NCI-H2107 (cell line): ENCODE measurements at regions not wholly inside any gene's neighbourhood (a gene's known extent, or its start where the extent isn't known, plus 50 kb on each side); places are given as distances from the start of the nearest gene placed in this dataset.
"Not testable (repeated sequence)": the region's sequence is repeated elsewhere in the genome, so short reads cannot be mapped to it uniquely, and the experiment has no call there.

ENCODE experiments used
- DNase-seq: peaks from one replicate; lab custom pipeline; 2025; lab: John Stamatoyannopoulos, UW

DNA sequence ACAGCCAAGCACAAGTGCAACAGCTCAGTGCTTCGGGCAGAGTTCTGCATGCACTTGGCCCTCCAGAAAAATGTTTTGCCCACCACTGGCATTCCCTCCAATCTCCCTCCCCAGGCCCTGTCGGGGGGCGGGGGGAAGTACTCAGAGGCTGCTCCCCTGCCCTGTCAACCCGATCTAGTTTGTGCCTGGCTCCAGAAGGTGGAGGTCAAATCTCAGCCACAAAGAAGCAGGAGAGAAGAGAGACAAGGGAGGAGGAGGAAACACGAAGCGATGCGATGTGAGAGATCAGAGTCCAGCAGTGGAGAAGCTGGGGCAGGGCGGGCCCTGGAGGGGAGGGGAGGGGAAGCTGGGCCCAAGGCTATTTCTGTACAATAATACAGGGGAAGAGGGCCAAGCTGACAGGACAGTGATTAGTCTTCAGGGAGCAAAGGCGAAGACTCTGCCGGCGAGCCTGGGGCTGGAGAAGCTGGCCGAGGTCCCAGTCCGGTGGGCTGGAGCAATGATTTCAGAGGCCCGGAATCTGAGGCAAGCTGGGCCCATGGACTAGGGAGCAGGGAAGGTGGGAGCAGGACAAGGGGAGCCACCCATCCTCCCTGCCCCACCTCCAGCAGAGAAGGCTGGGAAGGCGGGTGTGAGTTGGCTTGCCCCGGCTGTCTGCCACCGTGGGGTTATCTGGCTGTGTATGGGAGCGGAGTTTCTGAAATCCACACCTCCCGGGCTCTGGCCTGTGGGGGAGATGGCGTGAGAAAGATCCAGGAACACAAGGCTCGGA, 167.1 kb downstream of the EFNB1 start:
- DNase-seq = no peak

DNA sequence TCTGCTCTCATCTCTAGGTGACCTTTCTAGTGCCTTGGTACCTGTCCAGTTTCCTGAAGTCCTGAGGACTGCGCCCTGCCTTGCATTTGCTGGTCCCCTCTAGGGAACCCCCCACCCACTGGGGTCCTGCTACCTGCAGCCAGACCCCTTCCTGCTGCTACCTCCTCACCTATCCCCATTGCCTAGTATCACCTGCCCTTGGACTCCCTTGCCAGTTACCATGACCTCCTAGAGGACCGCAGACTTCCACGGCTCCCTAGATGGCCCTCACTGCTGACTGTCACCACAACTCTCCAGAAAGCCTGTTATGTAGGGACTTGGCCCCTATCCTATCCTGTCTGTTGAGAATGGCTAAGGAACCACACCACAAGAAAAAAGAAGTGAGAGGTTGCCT, 166.6 kb downstream of the EFNB1 start:
- no peak for DNase-seq

DNA sequence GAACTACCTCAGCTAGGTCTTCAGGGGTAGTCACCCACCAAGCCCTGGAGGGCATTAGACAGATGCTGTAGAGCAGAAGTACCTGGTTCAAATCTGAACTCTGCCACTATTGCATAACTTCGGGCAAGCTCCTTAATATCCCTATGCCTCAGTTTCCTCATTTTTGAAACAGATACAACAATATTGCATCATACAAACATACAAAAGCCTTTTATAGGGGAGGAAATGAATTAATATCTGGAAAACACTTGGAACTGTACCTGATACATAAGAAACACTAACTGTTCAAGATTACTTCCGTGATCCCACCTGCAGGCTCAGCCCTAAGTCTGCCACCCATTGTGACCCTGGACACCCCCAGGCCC, 166.1 kb downstream of the EFNB1 start:
- no peak for DNase-seq

DNA sequence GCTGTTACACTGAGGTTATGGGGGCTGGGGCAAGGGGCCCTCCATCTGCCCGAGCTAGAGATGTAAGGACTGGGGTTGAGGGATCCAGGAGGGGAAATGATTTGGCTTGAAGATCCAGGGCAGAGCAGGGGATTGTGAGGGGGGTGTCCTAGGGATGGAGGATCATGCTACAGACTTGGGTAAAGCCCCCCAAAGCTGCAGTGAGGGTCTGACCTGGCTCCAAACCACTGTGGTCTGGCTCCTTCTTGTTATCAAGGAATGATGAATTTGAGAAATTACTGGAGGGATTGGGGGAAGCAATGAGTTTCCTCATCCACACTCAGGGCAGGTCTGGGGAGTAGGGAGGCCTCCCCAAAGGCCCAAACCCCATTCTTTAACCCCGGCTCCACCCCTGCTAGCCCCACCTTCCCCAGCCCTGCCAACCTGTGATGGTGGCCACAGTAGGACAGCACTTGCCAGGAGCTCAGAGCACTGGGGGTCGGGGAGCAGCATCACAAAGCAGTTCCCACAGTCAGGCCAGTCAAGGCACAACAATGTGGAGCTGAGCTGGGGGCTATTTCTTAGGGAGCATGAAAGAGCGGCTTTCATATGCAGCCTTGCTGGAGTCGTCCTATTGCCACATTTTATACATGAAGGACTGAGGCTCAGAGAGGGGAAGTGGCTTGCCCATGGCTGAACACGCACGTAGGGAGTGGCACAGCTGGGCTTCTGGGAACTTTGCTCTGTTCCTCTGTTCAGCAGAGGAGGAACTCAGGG, 165.5 kb downstream of the EFNB1 start:
- DNase-seq = no peak

DNA sequence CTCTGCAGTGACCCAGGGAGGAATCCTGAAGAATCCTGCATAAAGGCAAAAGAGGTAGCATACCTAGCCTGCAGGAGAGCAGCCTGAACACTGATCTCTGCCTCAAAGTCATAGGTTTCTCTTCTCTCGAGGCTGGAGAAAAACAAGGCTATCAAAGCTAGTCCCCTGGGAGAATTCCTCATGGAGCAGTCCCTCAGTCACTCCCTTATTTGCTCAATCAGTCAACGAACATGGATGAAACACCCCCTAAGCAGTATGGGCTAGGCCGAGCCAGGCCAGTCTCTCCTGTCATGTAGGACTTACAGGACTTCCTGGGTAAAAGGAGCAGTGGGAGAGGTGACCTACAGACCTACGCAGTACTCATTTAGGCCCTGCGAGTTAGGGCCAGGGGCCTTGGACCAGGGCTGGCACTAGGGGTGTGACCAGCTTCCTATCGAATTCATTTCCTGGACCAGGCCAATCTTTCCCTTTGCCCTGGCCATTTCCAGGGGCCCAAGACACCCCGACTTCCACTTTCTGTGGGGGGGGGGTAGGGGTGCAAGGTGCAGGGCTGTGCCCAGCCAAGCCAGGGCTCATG, 164.1 kb downstream of the EFNB1 start:
- no peak for DNase-seq

DNA sequence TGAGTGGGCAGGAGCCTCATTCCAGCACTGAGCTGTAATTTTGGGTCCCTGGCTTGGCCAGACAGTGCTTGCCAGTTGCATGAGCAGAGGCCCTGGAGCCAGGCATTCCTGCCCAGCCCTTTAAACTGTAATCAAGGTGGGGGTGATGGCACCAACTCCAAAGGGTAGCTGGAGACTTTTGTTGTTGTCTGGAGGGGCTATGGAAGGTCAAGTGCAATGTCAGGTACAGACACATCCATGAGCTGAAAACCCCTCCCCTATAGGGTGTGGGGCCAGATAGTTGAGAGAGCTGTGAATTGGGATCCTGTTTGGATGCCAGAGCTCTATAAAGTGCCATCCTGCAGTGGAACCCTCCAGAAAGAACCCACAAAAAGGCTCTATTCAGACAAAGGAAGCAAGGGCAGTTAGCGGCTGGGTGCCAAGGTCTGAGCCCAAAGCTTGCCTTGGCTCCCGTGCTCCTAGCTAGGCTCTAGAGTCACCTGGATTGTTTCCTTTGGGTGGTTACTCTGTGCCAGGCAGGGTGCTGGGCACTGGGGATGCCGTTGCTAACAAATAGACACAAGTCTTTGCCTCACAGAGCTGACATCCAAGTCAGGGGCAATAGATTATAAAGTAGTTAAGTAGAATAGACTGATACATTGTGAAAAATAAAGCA, 163.0 kb downstream of the EFNB1 start:
- no peak for DNase-seq

DNA sequence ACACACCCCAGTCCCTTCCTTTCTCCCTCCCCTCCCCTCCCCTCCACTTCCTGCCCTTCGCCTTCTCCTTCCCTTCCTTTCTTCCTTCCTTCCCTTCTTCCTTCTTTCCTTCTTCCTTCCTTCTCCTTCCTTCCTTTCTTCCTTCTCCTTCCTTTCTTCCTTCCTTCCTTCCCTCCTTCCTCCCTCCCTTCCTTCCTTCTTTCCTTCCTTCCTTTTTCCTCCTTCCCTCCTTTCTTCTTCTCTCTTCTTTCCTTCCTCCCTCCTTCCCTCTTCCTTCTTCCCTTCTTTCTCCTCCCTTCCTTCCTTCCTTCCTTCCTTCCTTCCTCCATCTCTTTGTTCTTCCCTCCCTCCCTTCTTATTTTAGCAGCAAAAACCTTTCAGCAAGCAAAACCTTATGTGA, 162.1 kb downstream of the EFNB1 start:
- no peak for DNase-seq

DNA sequence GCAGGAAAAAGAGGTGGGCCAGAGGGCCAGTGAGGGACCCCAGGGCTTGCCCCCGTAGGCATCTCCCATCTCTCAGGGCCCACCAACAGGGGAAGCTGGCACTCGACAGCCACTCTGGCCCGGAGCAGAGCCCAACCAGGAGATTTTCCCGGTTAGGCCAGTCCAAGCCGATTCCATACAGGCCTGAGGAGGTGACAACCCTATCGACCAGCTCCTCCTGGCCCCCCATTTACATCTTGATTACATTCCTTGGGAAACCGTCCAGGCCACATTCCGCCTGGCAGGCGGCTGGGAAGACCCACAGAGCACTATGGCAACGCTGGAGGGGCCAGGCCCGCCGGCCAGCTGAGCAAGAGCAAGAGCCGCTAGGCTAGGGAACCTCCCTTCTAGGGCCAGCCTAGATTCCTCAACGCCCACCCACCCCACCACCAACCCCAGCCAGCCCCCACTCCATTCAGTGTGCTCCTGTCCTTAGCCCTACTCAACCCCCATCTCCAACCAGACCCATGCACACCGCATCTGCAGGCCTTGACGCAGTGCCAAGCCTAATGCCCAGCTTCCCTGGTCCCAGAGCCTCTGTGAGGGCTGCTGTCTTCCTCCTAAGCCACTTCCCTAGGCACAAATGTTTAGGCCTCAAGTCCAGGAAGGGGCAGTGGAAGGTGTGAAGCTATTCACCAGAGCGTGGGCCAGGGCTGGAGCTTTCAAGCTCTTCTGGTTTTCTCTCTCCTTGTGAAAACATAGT, 161.2 kb downstream of the EFNB1 start:
- DNase-seq = no peak

DNA sequence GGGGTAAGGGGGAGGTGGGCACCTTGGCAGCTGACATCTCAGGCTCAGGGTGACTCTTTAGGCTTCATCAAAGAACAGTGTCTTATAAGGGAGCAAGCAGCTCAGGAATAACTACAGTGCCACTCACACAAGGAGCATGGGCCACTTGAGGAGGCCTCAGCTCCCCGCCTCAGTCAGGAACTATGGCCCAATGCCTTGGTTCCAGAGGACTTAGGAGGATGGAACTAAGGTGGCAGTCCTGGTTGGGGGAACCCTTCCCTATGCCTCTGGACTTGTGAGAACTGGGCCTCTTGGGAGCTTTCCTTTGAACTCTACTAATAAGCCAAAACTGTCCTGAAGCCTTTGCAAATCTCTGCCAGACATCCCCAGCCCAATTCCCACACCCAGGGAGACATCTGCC, 160.6 kb downstream of the EFNB1 start:
- DNase-seq = no peak

DNA sequence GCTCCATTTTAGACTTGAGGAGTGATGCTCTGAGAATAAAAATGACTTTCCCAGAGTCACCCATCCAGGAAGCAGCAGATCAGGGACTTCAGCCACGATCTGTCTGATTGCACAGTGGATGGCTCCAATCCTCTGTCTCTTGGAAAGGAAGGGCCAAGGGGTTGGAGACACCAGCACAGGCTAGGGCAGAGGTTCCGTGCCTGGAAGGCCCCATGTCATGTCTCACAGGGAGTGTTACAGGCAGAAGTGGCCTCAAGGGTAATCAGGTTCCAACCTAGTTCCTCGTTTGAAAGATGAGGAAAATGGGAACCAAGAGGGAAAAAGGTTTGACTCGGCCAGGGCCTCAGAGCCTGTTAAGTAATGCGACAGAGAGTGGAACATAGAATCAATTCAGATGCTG, 160.0 kb downstream of the EFNB1 start:
- DNase-seq = no peak

DNA sequence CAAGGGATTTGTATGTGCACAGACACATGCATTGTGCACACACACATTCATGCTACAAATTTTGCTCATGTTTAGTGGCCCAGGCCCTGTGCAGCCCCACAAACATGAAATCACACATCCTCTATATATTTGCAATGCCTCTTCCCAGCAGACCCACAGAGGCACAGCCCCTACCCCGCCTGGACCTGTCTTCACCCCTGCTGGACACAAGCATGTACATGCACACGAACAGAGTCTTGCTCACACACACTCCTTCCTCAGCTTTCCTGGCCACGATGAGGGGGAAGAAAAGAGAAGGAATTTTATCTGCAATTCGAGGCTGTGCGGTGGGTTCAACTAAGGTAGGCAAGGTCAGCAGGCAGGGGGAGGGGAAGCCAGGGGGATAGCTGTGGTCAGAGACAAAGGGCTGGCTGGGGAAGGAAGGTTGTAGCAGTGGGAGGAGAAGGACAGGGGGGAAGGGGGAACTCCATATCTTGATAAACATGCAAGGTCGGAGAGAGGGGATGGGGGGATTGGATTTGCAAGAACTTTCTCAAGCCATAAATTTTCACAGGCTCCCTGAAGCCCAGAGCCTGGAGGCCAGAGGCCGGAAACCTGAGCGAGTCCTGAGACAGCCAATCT, 156.4 kb downstream of the EFNB1 start:
- DNase-seq = no peak

DNA sequence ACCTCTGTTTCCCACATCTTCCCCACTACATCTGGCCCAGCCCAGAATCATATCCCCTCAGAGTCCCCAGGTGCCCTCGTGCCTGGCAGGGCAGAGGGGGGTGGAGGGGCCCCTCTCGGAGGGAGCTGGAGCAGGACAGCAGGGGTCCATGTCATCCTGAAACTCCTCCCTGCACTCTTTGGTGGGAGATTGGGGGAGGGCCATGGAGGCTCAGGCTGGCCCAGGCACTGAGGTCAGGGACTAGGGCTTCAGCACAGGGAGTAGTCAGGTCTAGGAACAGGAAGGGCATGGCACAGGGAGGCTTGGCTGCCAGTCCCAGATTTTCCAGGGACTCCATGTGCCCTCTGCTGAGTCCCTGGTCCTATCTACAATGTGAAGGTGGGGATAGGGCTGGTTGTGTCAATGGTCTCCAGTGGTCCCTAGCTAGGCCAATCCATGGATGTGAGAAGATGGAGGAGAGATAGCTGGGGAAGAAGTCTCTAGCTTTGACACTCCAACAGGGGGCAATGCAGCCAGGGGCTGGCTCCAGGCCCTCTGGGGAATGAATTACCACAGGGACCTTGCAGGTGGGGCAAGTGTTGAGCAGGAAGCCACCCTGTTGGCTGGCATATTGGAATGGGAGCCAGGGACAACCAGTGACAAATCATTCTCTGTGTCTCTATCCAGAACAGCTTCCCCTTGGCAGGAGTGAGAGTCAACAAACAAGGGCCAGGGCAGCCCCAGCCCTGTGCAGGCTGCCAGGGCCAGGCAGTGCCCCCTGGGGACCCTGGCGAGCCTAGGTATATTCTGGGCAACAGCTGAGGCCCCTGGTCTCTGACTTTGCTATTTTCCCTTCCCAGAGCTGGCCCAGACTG, 154.4 kb downstream of the EFNB1 start:
- no peak for DNase-seq

DNA sequence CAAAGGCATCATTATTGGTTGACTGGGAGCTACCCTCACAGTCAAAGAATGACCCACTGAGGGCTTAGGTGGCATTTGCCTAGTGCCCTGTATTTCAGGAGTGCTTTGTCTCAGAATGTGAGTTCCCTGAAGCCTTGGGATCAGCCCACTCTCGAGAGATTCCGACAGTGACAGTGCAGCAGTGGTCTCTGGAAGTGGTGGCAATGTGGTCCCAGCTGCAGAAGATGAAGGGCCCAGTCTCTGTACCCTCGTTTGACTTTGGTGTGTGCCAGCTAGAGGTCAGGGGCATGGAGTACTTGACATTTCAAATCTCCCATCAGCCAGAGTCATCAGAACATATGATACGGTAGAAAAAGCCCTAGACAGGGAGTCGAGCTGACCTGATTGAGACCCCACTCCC, 153.7 kb downstream of the EFNB1 start:
- no peak for DNase-seq

DNA sequence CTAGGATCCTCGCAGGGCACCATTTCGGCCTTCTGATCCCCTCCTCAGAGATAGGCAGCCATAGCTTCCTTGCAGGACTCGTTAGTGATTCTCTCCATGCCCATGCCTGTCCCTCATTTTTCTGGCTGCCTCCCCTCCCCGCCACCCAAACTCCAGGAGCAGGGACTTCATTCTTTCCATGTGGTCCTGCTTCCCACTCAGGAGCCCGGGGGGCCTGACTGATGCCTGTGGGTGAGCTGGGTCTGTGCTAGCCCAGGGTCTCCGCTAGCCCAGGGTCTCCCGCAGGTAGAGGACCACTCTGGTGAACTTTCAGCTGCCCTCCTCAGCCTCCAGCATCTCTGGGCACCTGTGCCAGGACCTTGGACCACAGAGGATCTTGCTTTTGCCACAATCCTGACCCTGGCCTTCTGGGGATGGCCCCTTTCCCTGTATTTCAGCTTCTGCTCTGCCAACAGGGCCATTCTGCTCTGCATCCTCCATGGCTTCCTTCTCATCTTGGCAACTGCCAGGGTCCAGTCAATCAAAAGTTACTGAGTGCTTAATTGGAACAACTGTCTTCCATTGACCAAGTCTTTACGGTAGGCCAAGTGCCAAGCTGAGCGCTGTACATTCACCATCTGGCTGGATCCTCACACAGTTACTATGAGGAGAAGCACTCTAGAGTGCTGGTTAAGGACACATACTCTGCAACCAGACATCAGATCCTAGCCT, 152.2 kb downstream of the EFNB1 start:
- DNase-seq = no peak

DNA sequence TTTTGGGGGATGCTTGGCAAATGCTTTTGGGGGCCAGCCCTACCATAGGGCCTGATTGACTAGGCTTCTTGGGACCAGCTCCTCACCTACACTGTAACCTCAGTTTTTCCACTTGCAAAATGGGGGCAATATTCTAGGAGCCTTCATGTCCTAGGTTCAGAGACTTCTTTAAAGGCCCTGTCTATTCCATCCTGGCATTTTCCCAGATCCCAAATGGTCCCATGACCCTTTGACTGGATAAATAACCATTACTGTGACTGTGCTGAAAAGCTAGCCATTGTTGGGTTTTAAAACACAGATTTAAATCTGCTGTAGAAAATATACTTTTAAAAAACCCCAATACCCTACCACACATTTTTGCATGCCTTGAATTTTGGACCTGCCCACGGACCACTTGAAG, 149.8 kb downstream of the EFNB1 start:
- no peak for DNase-seq

DNA sequence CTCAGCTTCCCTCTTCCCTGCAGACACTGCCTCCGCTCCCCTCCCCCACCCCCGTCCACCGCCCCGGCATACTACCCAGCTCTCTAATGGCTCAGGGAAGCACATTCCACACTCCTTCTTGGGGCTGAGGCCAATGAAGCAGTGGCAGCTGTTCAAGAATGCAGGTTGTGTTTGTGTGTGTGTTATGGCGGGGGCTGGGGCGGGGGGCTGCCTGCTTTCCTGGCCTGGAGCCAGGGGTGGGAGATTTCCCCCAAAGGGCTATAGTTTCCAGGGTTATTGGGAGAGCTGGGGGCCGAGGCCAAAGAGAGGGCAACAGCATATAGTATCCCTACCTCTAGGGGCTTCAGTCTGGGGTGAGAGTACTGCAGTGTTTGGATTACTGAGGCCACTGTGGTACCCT, 149.4 kb downstream of the EFNB1 start:
- no peak for DNase-seq

DNA sequence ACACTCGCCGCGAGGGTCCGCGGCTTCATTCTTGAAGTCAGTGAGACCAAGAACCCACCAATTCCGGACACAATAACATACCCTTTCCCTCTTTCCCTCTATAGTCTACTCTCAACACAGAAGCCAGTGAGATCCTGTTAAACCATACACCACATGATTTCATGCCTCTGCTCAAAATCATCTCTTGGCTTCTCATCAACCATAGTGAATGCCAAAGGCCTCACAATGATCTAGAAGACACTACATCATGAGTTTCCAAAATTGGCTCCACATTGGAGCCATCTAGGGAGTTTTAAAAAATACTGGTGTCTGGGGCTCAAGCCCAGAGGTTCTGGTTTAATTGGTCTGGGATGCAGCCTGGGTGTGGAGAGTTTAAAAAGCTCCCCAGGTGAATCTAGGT, 124.5 kb downstream of the EFNB1 start:
- DNase-seq = no peak

DNA sequence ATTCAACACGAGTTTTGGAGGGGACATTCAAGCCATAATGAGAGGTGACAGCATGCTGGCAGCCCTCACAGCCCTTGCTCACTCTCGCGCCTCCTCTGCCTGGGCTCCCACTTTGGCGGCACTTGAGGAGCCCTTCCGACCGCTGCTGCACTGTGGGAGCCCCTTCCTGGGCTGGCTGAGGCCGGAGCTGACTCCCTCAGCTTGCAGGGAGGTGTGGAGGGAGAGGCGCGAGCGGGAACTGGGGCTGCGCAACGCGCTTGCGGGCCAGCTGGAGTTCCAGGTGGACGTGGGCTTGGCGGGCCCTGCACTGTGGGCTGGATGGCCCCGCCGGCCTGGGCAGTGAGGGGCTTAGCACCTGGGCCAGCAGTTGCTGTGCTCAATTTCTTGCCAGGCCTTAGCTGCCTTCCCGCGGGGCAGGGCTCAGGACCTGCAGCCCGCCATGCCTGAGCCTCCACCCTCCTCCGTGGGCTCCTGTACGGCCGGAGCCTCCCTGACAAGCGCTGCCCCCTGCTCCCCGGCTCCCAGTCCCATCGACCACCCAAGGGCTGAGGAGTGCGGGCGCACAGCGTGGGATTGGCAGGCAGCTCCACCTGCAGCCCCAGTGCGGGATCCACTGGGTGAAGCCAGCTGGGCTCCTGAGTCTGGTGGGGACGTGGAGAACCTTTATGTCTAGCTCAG, 123.3 kb downstream of the EFNB1 start:
- not testable (repeated sequence) for DNase-seq

DNA sequence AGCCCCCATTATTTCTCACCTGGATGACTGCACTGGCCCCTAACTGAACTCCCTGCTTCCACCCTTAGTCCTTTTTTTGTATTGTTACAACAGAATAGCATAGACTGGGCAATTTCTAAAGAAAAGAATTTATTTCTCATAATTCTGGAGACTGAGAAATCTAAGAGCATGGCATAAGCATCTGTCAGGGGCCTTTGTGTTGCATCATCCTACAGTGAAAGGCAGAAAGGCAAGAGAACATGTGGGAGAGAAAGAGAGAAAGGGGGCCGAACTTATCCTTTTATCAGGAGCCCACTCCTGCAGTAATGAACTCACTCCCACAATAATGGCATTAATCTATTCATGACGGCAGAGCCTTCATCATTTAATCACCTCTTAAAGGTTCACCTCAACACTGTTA, 122.1 kb downstream of the EFNB1 start:
- DNase-seq = no peak
